ENCODE measurements at regions not wholly inside any gene's neighbourhood (a gene's known extent, or its start where the extent isn't known, plus 50 kb on each side); places are given as distances from the start of the nearest gene placed in this dataset.

DNA sequence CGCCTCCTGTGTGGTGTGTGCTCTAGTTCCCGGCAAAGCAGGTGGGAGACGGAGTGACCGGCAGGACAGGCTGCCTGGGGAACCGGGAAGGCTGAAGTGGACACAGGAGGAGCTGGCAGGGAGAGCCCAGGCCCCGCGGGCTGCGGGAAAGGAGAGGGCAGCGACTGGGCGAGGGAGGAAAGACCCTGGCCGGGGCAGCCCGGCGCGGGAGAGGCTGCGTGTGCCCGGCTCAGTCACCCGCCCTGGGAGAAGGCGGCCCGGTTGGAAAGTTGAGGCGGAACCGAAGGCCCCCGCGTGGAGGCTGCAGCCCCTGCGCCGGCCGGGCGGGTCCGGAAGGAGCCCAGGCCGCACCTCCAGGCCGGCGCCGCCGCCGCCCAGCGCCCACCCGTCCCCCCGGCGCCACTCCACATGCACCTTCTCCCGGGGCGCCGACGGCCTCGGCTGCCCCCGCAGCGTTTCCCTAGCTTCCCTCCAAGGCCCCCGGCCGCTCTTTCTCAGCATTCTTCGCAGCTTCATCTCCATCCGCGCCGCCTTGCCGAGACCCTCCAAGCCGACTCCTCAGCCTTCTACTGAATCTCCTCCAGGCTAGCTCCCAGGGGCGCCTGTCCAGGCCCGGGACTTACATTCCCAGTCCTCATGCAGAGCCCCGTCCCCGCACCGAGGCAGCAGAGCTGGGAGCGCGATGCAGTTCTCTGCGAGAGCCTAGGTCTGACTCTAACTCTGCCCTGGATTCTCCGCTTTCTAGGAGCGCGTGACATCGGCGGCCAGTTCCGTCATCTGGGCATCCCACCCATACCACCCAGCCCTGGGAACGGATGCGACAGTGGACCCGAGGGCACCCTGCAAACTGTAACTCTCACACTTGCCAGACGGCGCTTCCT lies 152.0 kb downstream of the ERCC6L2 start:
- TF ChIP-seq, protein P1, sequence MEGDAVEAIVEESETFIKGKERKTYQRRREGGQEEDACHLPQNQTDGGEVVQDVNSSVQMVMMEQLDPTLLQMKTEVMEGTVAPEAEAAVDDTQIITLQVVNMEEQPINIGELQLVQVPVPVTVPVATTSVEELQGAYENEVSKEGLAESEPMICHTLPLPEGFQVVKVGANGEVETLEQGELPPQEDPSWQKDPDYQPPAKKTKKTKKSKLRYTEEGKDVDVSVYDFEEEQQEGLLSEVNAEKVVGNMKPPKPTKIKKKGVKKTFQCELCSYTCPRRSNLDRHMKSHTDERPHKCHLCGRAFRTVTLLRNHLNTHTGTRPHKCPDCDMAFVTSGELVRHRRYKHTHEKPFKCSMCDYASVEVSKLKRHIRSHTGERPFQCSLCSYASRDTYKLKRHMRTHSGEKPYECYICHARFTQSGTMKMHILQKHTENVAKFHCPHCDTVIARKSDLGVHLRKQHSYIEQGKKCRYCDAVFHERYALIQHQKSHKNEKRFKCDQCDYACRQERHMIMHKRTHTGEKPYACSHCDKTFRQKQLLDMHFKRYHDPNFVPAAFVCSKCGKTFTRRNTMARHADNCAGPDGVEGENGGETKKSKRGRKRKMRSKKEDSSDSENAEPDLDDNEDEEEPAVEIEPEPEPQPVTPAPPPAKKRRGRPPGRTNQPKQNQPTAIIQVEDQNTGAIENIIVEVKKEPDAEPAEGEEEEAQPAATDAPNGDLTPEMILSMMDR (IDR thresholded peaks at IDR 0.05 in 4 of 5, conservative IDR thresholded peaks at IDR 0.05 in 1 of 5): no peak
- TF ChIP-seq POLR2A (IDR thresholded peaks at IDR 0.05): no peak

Data from gastrocnemius medialis (tissue), 4 donors.